Activated CD8-positive, alpha-beta T cell treated with anti-CD3 and anti-CD28 coated beads for 36 hours (primary cell): ENCODE measurements at regions not wholly inside any gene's neighbourhood (a gene's known extent, or its start where the extent isn't known, plus 50 kb on each side); places are given as distances from the start of the nearest gene placed in this dataset.
"Not testable (repeated sequence)": the region's sequence is repeated elsewhere in the genome, so short reads cannot be mapped to it uniquely, and the experiment has no call there.

Source experiments
- ATAC-seq: fragments of 200-7000 bp; cut with Tn5 transposase; one replicate; pipeline ENCODE4 v1.10.0; 2021; ENCODE audit warnings: mild to moderate bottlenecking, moderate library complexity
- CTCF ChIA-PET: fragments of 350-600 bp; sonication (Branson Sonifier 250); formaldehyde crosslinking; loops from one replicate; lab custom pipeline; 2021; ENCODE audit warnings: antibody characterized with exemption; lab: Charles Lee
- POLR2A ChIA-PET: fragments of 350-600 bp; sonication (Branson Sonifier 250); formaldehyde crosslinking; loops from one replicate; lab custom pipeline; 2021; ENCODE audit warnings: antibody characterized with exemption; lab: Charles Lee
- DNase-seq: peaks from one replicate; pipeline ENCODE4 v3.0.0-alpha.2; 2020
- H3K27ac Mint-ChIP-seq: one replicate; pipeline ENCODE4 v1.8.0; 2021; ENCODE audit warnings: mild to moderate bottlenecking, mixed read lengths
- H3K27me3 Mint-ChIP-seq: one replicate; pipeline ENCODE4 v1.8.0; 2021; ENCODE audit warnings: mixed read lengths
- H3K36me3 Mint-ChIP-seq: one replicate; pipeline ENCODE4 v1.8.0; 2021; ENCODE audit warnings: low read depth, mixed read lengths
- H3K4me1 Mint-ChIP-seq: one replicate; pipeline ENCODE4 v1.8.0; 2021; ENCODE audit warnings: low read depth, mixed read lengths
- H3K4me3 Mint-ChIP-seq: one replicate; pipeline ENCODE4 v1.8.0; 2021; ENCODE audit warnings: mild to moderate bottlenecking, moderate library complexity, mixed read lengths
- H3K9me3 Mint-ChIP-seq: one replicate; pipeline ENCODE4 v1.8.0; 2021; ENCODE audit warnings: mixed read lengths
- CTCF ChIP-seq: fragments of 200-600 bp; IDR thresholded peaks from one replicate; pipeline ENCODE4 v1.8.0; 2022; ENCODE audit warnings: antibody characterized with exemption, mild to moderate bottlenecking
- intact Hi-C: fragments of 100-400 bp; cut with micrococcal nuclease; formaldehyde crosslinking; loops from one replicate; pipeline ENCODE4 v1.10.0; 2022

- Mint-ChIP-seq H3K9me3 (no peaks in the 10 kb centered on the region), H3K36me3 (no peaks in the 10 kb centered on the region), H3K27me3 (peaks cover 17% of the 10 kb centered on the region), H3K4me1 (no peaks in the 10 kb centered on the region), H3K27ac (no peak overlapping the region), H3K4me3 (no peak overlapping the region)
- DNase-seq = no peak
- ChIA-PET POLR2A (no interaction called here), CTCF (no interaction called here)
- TF ChIP-seq CTCF = no peak
- no peak for ATAC-seq
- intact Hi-C loops = no loop called here
Observed at GRCh38 chr6:159521962-159522361, 171.1 kb downstream of the SOD2 start.

- Mint-ChIP-seq H3K4me1 (no peaks in the 10 kb centered on the region), H3K27ac (no peak overlapping the region), H3K27me3 (peaks cover 18% of the 10 kb centered on the region), H3K9me3 (peaks cover 3% of the 10 kb centered on the region), H3K36me3 (no peaks in the 10 kb centered on the region), H3K4me3 (no peak overlapping the region)
- ChIA-PET POLR2A (no interaction called here), CTCF (no interaction called here)
- DNase-seq (no peak), ATAC-seq (no peak)
- no peak for TF ChIP-seq CTCF
- intact Hi-C loops = no loop called here
Observed at GRCh38 chr6:159520002-159520401, 173.0 kb downstream of the SOD2 start.

- DNase-seq, H3K9me3 Mint-ChIP-seq, POLR2A ChIA-PET, H3K4me3 Mint-ChIP-seq, H3K27ac Mint-ChIP-seq, H3K36me3 Mint-ChIP-seq, ATAC-seq, intact Hi-C loops, H3K4me1 Mint-ChIP-seq: not testable (repeated sequence)
- CTCF ChIA-PET = interaction anchor here (0.7 kb wide), 1 partner anchor 678 kb away, joined by 4 read pairs; no protein-coding TSS in a partner anchor
- H3K27me3 Mint-ChIP-seq = peaks cover 10% of the 10 kb centered on the region
Observed at GRCh38 chr6:159515811-159516210, 177.2 kb downstream of the SOD2 start.

- DNase-seq (no peak), ATAC-seq (no peak)
- no peaks in the 10 kb centered on the region for H3K4me1 Mint-ChIP-seq
- H3K27me3 Mint-ChIP-seq = peaks cover 7% of the 10 kb centered on the region
- TF ChIP-seq CTCF = no peak
- intact Hi-C loops = no loop called here
- no peak overlapping the region for H3K27ac Mint-ChIP-seq
- no peaks in the 10 kb centered on the region for H3K36me3 Mint-ChIP-seq
- CTCF ChIA-PET = interaction anchor here (1.0 kb wide), 1 partner anchor 141 kb away, joined by 3 read pairs; no protein-coding TSS in a partner anchor
- POLR2A ChIA-PET = no interaction called here
- no peak overlapping the region for H3K4me3 Mint-ChIP-seq
- peaks cover 3% of the 10 kb centered on the region for H3K9me3 Mint-ChIP-seq
Observed at GRCh38 chr6:159513914-159514313, 179.1 kb downstream of the SOD2 start.

GRCh38 chr6:159513074-159513720, 179.8 kb downstream of the SOD2 start:
- Mint-ChIP-seq H3K4me1 (no peaks in the 10 kb centered on the region), H3K36me3 (no peaks in the 10 kb centered on the region), H3K9me3 (peaks cover 3% of the 10 kb centered on the region), H3K27ac (no peak overlapping the region), H3K27me3 (peaks cover 6% of the 10 kb centered on the region), H3K4me3 (no peak overlapping the region)
- ChIA-PET CTCF (interaction anchor here (1.0 kb wide), 1 partner anchor 141 kb away, joined by 3 read pairs; no protein-coding TSS in a partner anchor), POLR2A (no interaction called here)
- DNase-seq (no peak), ATAC-seq (no peak)
- intact Hi-C loops = no loop called here
- TF ChIP-seq CTCF = no peak
